ENCODE measurements at regions not wholly inside any gene's neighbourhood (a gene's known extent, or its start where the extent isn't known, plus 50 kb on each side); places are given as distances from the start of the nearest gene placed in this dataset.
"Not testable (repeated sequence)": the region's sequence is repeated elsewhere in the genome, so short reads cannot be mapped to it uniquely, and the experiment has no call there.

DNA sequence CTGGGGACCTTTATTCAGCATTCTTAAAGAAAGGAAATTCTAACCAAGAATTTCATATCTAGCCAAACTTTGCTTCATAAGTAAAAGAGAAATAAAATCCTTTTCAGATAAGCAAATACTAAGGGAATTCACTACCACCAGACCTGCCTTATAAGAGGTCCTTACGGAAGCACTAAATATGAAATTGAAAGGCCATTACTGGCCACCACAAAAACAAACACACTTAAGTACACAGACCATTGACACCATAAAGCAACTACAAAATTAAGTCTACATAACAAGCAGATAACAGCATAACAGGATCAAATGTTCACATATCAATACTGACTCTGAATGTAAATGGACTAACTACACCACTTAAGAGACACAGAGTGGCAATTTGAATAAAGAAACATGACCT is 361.4 kb upstream of the POU5F2 start:
- 100% methylated on average over 1 of the region's 1 CpG for WGBS (ENCODE audit: insufficient coverage)
- H3K27ac Mint-ChIP-seq, result no peak overlapping the region

DNA sequence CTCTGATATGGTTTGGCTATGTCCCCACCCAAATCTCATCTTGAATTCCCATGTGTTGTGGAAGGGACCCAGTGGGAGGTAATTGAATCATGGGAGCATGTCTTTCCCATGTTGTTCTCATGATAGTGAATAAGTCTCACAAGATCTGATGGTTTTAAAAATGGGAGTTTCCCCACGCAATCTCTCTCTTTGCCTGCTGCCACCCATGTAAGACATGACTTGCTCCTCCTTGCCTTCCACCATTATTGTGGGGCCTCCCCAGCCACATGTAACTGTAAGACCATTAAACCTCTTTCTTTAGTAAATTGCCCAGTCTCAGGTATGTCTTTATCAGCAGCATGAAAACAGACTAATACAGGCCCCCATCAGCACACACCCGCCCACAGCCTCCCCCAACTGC is 356.0 kb upstream of the POU5F2 start:
- peaks cover 94% of the 10 kb centered on the region for H3K79me2 ChIP-seq (ENCODE audit: control insufficient read depth, insufficient read depth, low read length)
- 100% methylated on average over 2 of the region's 2 CpGs for WGBS (ENCODE audit: insufficient coverage)
- CTCF ChIA-PET; H3K9ac ChIP-seq (ENCODE audit: low read length); POLR2A ChIA-PET; H3K27me3 ChIP-seq (replicated peaks in 1 of 4; ENCODE audit: control extremely low read depth in 1 of 4, control insufficient read depth in 3 of 4, insufficient read depth in 4 of 4, low read length in 3 of 4); H3K27ac ChIP-seq (ENCODE audit: low read length in 2 of 2); H3K36me3 ChIP-seq (replicated peaks in 1 of 2; ENCODE audit: control extremely low read depth in 1 of 2, control insufficient read depth in 1 of 2, extremely low read depth in 1 of 2, insufficient read depth in 2 of 2, low read length in 1 of 2); H3K4me1 ChIP-seq (ENCODE audit: control insufficient read depth in 2 of 2, insufficient read depth in 2 of 2, low read length in 2 of 2); ATAC-seq (ENCODE audit: low read depth); H3K27me3 Mint-ChIP-seq; intact Hi-C loops (cut with micrococcal nuclease); H2AFZ ChIP-seq (ENCODE audit: insufficient read depth, low read depth, low read length, poor library complexity, severe bottlenecking); H3K4me2 ChIP-seq (replicated peaks; ENCODE audit: low read depth, low read length, poor library complexity, severe bottlenecking); H3K27ac Mint-ChIP-seq; H3K9me3 Mint-ChIP-seq (ENCODE audit: insufficient read depth); H3K4me3 Mint-ChIP-seq; DNase-seq; H3K4me3 ChIP-seq (ENCODE audit: control extremely low read depth in 1 of 5, extremely low read depth in 1 of 5, insufficient read depth in 1 of 5, low read depth in 2 of 5, low read length in 4 of 5): not testable (repeated sequence)
- peaks cover 44% of the 10 kb centered on the region for H4K20me1 ChIP-seq (ENCODE audit: control insufficient read depth, insufficient read depth, low read length, poor library complexity, severe bottlenecking)
- H3K4me1 Mint-ChIP-seq, result peaks cover 45% of the 10 kb centered on the region
- H3K9me3 ChIP-seq (ENCODE audit: control extremely low read depth in 1 of 3, control insufficient read depth in 2 of 3, insufficient read depth in 1 of 3, low read length in 2 of 3), result peaks cover 0 to 14% (median 0%) of the 10 kb centered on the region in 3 donors

More for the DNA sequence above, 361.4 kb upstream of the POU5F2 start:
- H3K9ac ChIP-seq (ENCODE audit: low read length), result no peak overlapping the region
- ChIA-PET CTCF (no interaction called here), POLR2A (no interaction called here)
- intact Hi-C loops (cut with micrococcal nuclease), result no loop called here
- ATAC-seq (ENCODE audit: low read depth) (no peak), DNase-seq (no peak)
- no peaks in the 10 kb centered on the region for H3K27me3 ChIP-seq (replicated peaks in 1 of 4; ENCODE audit: control extremely low read depth in 1 of 4, control insufficient read depth in 3 of 4, insufficient read depth in 4 of 4, low read length in 3 of 4)
- no peak overlapping the region for H3K27ac ChIP-seq (ENCODE audit: low read length in 2 of 2)
- no peaks in the 10 kb centered on the region for H3K4me1 ChIP-seq (ENCODE audit: control insufficient read depth in 2 of 2, insufficient read depth in 2 of 2, low read length in 2 of 2)
- no peak overlapping the region for H3K4me2 ChIP-seq (replicated peaks; ENCODE audit: low read depth, low read length, poor library complexity, severe bottlenecking)
- peaks cover 98% of the 10 kb centered on the region for H3K79me2 ChIP-seq (ENCODE audit: control insufficient read depth, insufficient read depth, low read length)
- H3K36me3 ChIP-seq (replicated peaks in 1 of 2; ENCODE audit: control extremely low read depth in 1 of 2, control insufficient read depth in 1 of 2, extremely low read depth in 1 of 2, insufficient read depth in 2 of 2, low read length in 1 of 2), result no peaks in the 10 kb centered on the region
- Mint-ChIP-seq H3K4me1 (peaks cover 53% of the 10 kb centered on the region), H3K9me3 (ENCODE audit: insufficient read depth) (peaks cover 19% of the 10 kb centered on the region), H3K4me3 (no peak overlapping the region), H3K27me3 (no peaks in the 10 kb centered on the region)
- TF ChIP-seq, protein P1, sequence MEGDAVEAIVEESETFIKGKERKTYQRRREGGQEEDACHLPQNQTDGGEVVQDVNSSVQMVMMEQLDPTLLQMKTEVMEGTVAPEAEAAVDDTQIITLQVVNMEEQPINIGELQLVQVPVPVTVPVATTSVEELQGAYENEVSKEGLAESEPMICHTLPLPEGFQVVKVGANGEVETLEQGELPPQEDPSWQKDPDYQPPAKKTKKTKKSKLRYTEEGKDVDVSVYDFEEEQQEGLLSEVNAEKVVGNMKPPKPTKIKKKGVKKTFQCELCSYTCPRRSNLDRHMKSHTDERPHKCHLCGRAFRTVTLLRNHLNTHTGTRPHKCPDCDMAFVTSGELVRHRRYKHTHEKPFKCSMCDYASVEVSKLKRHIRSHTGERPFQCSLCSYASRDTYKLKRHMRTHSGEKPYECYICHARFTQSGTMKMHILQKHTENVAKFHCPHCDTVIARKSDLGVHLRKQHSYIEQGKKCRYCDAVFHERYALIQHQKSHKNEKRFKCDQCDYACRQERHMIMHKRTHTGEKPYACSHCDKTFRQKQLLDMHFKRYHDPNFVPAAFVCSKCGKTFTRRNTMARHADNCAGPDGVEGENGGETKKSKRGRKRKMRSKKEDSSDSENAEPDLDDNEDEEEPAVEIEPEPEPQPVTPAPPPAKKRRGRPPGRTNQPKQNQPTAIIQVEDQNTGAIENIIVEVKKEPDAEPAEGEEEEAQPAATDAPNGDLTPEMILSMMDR (IDR thresholded peaks at IDR 0.05), result no peak
- no peak for TF ChIP-seq EZH2 (IDR thresholded peaks at IDR 0.05; ENCODE audit: borderline replicate concordance, insufficient read depth, low read depth, low read length, poor library complexity, severe bottlenecking)
- no peak overlapping the region for H2AFZ ChIP-seq (ENCODE audit: insufficient read depth, low read depth, low read length, poor library complexity, severe bottlenecking)
- H4K20me1 ChIP-seq (ENCODE audit: control insufficient read depth, insufficient read depth, low read length, poor library complexity, severe bottlenecking), result peaks cover 21% of the 10 kb centered on the region
- H3K4me3 ChIP-seq (ENCODE audit: control extremely low read depth in 1 of 5, extremely low read depth in 1 of 5, insufficient read depth in 1 of 5, low read depth in 2 of 5, low read length in 4 of 5), result no peak overlapping the region
- peaks cover under 1 to 12% (median 5%) of the 10 kb centered on the region in 3 donors for H3K9me3 ChIP-seq (ENCODE audit: control extremely low read depth in 1 of 3, control insufficient read depth in 2 of 3, insufficient read depth in 1 of 3, low read length in 2 of 3)

Measured in B cell (primary cell).